HUES48 (cell line): ENCODE measurements at regions not wholly inside any gene's neighbourhood (a gene's known extent, or its start where the extent isn't known, plus 50 kb on each side); places are given as distances from the start of the nearest gene placed in this dataset.

Experiments
- H3K27ac ChIP-seq: one replicate; pipeline ENCODE4 v1.7.0; 2013; ENCODE audit warnings: low read depth, low read length, inconsistent platforms
- H3K27me3 ChIP-seq: 2 replicates; pipeline ENCODE4 v1.6.1; 2013; ENCODE audit warnings: mild to moderate bottlenecking, low read length; ENCODE audit not compliant: control insufficient read depth, insufficient read depth
- H3K36me3 ChIP-seq: 2 replicates; pipeline ENCODE4 v1.6.1; 2013; ENCODE audit warnings: low read length; ENCODE audit not compliant: control insufficient read depth, insufficient read depth
- H3K4me1 ChIP-seq: 2 replicates; pipeline ENCODE4 v1.6.1; 2013; ENCODE audit warnings: mild to moderate bottlenecking, low read length; ENCODE audit not compliant: control insufficient read depth, insufficient read depth
- H3K4me3 ChIP-seq: 2 replicates; pipeline ENCODE4 v1.5.1; 2013; ENCODE audit warnings: mild to moderate bottlenecking, low read depth, low read length
- H3K9ac ChIP-seq: 2 replicates; pipeline ENCODE4 v1.6.1; 2013; ENCODE audit warnings: mild to moderate bottlenecking, low read depth, low read length, moderate library complexity
- H3K9me3 ChIP-seq: 2 replicates; pipeline ENCODE4 v1.6.1; 2013; ENCODE audit warnings: low read length; ENCODE audit not compliant: control insufficient read depth, insufficient read depth

GRCh38 chr5:40385544-40385943 is 294.2 kb upstream of the PTGER4 start:
- Histone ChIP-seq H3K36me3 (no peaks in the 10 kb centered on the region), H3K27me3 (no peaks in the 10 kb centered on the region), H3K4me3 (no peak overlapping the region), H3K4me1 (peaks cover 27% of the 10 kb centered on the region), H3K27ac (peak overlapping the region; percentile 72), H3K9me3 (no peaks in the 10 kb centered on the region), H3K9ac (no peak overlapping the region)

GRCh38 chr5:40384782-40385390 is 294.8 kb upstream of the PTGER4 start:
- H3K27ac ChIP-seq, result peak overlapping the region; percentile 72
- H3K4me1 ChIP-seq, result peaks cover 26% of the 10 kb centered on the region
- no peaks in the 10 kb centered on the region for H3K36me3 ChIP-seq
- no peak overlapping the region for H3K4me3 ChIP-seq
- no peak overlapping the region for H3K9ac ChIP-seq
- H3K27me3 ChIP-seq, result no peaks in the 10 kb centered on the region
- no peaks in the 10 kb centered on the region for H3K9me3 ChIP-seq

GRCh38 chr5:40383749-40384651 is 295.7 kb upstream of the PTGER4 start:
- no peaks in the 10 kb centered on the region for H3K9me3 ChIP-seq
- H3K27ac ChIP-seq, result no peak overlapping the region
- H3K4me3 ChIP-seq, result no peak overlapping the region
- no peaks in the 10 kb centered on the region for H3K36me3 ChIP-seq
- peaks cover 19% of the 10 kb centered on the region for H3K4me1 ChIP-seq
- no peaks in the 10 kb centered on the region for H3K27me3 ChIP-seq
- no peak overlapping the region for H3K9ac ChIP-seq

- peaks cover 19% of the 10 kb centered on the region for H3K4me1 ChIP-seq
- H3K9ac ChIP-seq, result no peak overlapping the region
- H3K4me3 ChIP-seq, result no peak overlapping the region
- no peaks in the 10 kb centered on the region for H3K9me3 ChIP-seq
- H3K27ac ChIP-seq, result no peak overlapping the region
- no peaks in the 10 kb centered on the region for H3K27me3 ChIP-seq
- H3K36me3 ChIP-seq, result no peaks in the 10 kb centered on the region
Observed at GRCh38 chr5:40381676-40382363, 297.9 kb upstream of the PTGER4 start.

GRCh38 chr5:40381016-40381415 is 298.7 kb upstream of the PTGER4 start:
- Histone ChIP-seq H3K9ac (no peak overlapping the region), H3K4me3 (no peak overlapping the region), H3K36me3 (no peaks in the 10 kb centered on the region), H3K27me3 (no peaks in the 10 kb centered on the region), H3K27ac (no peak overlapping the region), H3K4me1 (peaks cover 17% of the 10 kb centered on the region), H3K9me3 (no peaks in the 10 kb centered on the region)

GRCh38 chr5:40378396-40379177 is 301.1 kb upstream of the PTGER4 start:
- H3K9ac ChIP-seq, result no peak overlapping the region
- H3K4me3 ChIP-seq, result no peak overlapping the region
- H3K27me3 ChIP-seq, result no peaks in the 10 kb centered on the region
- H3K9me3 ChIP-seq, result no peaks in the 10 kb centered on the region
- no peaks in the 10 kb centered on the region for H3K4me1 ChIP-seq
- no peaks in the 10 kb centered on the region for H3K36me3 ChIP-seq
- H3K27ac ChIP-seq, result no peak overlapping the region

- Histone ChIP-seq H3K9me3 (no peaks in the 10 kb centered on the region), H3K4me3 (no peak overlapping the region), H3K36me3 (no peaks in the 10 kb centered on the region), H3K4me1 (no peaks in the 10 kb centered on the region), H3K27me3 (no peaks in the 10 kb centered on the region), H3K27ac (no peak overlapping the region), H3K9ac (no peak overlapping the region)
Observed at GRCh38 chr5:40376566-40376965, 303.1 kb upstream of the PTGER4 start.

- H3K4me3 ChIP-seq, result no peak overlapping the region
Observed at GRCh38 chr5:40374853-40375252, 304.9 kb upstream of the PTGER4 start.

GRCh38 chr5:40368200-40368599 is 311.5 kb upstream of the PTGER4 start:
- Histone ChIP-seq H3K4me3 (no peak overlapping the region), H3K27me3 (no peaks in the 10 kb centered on the region), H3K36me3 (no peaks in the 10 kb centered on the region), H3K27ac (no peak overlapping the region), H3K9ac (no peak overlapping the region), H3K9me3 (no peaks in the 10 kb centered on the region), H3K4me1 (no peaks in the 10 kb centered on the region)

More at GRCh38 chr5:40374853-40375252, 304.9 kb upstream of the PTGER4 start:
- no peak overlapping the region for H3K27ac ChIP-seq
- H3K4me1 ChIP-seq, result no peaks in the 10 kb centered on the region
- H3K9ac ChIP-seq, result no peak overlapping the region
- H3K9me3 ChIP-seq, result no peaks in the 10 kb centered on the region
- H3K36me3 ChIP-seq, result no peaks in the 10 kb centered on the region
- H3K27me3 ChIP-seq, result no peaks in the 10 kb centered on the region

GRCh38 chr5:40367255-40367654 is 312.5 kb upstream of the PTGER4 start:
- Histone ChIP-seq H3K36me3 (no peaks in the 10 kb centered on the region), H3K4me1 (no peaks in the 10 kb centered on the region), H3K27me3 (no peaks in the 10 kb centered on the region), H3K27ac (no peak overlapping the region), H3K9me3 (peaks cover 3% of the 10 kb centered on the region; the same call in 1 of the 2 replicates), H3K4me3 (no peak overlapping the region), H3K9ac (no peak overlapping the region)
